UCSD-AML1 (cell line): ENCODE measurements at regions not wholly inside any gene's neighbourhood (a gene's known extent, or its start where the extent isn't known, plus 50 kb on each side); places are given as distances from the start of the nearest gene placed in this dataset.

Experiments used
- DNase-seq: peaks from one replicate; lab custom pipeline; 2025; ENCODE audit not compliant: unreplicated experiment; lab: John Stamatoyannopoulos, UW

- DNase-seq: no peak
Measured at GRCh38 chr2:204354442-204354856, 190.8 kb upstream of the PARD3B start.

GRCh38 chr2:204355688-204356087 lies 189.6 kb upstream of the PARD3B start:
- DNase-seq: no peak

- no peak for DNase-seq
Measured at GRCh38 chr2:204356151-204356641, 189.1 kb upstream of the PARD3B start.

GRCh38 chr2:204357286-204357685 lies 188.0 kb upstream of the PARD3B start:
- DNase-seq: no peak

GRCh38 chr2:204359076-204359475 lies 186.2 kb upstream of the PARD3B start:
- no peak for DNase-seq

GRCh38 chr2:204360218-204361007 lies 184.9 kb upstream of the PARD3B start:
- DNase-seq: no peak

- DNase-seq: no peak
Measured at GRCh38 chr2:204361738-204362137, 183.5 kb upstream of the PARD3B start.

GRCh38 chr2:204362581-204362980 lies 182.7 kb upstream of the PARD3B start:
- DNase-seq: no peak

- DNase-seq: no peak
Measured at GRCh38 chr2:204363513-204363912, 181.8 kb upstream of the PARD3B start.

GRCh38 chr2:204364860-204365535 lies 180.3 kb upstream of the PARD3B start:
- no peak for DNase-seq

- no peak for DNase-seq
Measured at GRCh38 chr2:204365811-204366210, 179.5 kb upstream of the PARD3B start.

- DNase-seq: no peak
Measured at GRCh38 chr2:204367466-204367865, 177.8 kb upstream of the PARD3B start.

GRCh38 chr2:204370172-204370718 lies 175.0 kb upstream of the PARD3B start:
- no peak for DNase-seq

- no peak for DNase-seq
Measured at GRCh38 chr2:204373942-204374341, 171.3 kb upstream of the PARD3B start.

GRCh38 chr2:204380141-204380881 lies 165.0 kb upstream of the PARD3B start:
- DNase-seq: no peak

GRCh38 chr2:204386668-204387067 lies 158.6 kb upstream of the PARD3B start:
- DNase-seq: no peak

GRCh38 chr2:204389120-204389519 lies 156.2 kb upstream of the PARD3B start:
- DNase-seq: no peak

GRCh38 chr2:204389856-204390255 lies 155.4 kb upstream of the PARD3B start:
- DNase-seq: no peak

- DNase-seq: no peak
Measured at GRCh38 chr2:204395539-204395938, 149.7 kb upstream of the PARD3B start.

- no peak for DNase-seq
Measured at GRCh38 chr2:204401114-204401513, 144.2 kb upstream of the PARD3B start.
